CD14-positive monocyte (primary cell): ENCODE measurements at regions not wholly inside any gene's neighbourhood (a gene's known extent, or its start where the extent isn't known, plus 50 kb on each side); places are given as distances from the start of the nearest gene placed in this dataset.
"Not testable (repeated sequence)": the region's sequence is repeated elsewhere in the genome, so short reads cannot be mapped to it uniquely, and the experiment has no call there.

Experiments
- DNase-seq, 3 donors: peaks; one replicate each; pipeline ENCODE4 v3.0.0-alpha.2; 2011 to 2022
- H2AFZ ChIP-seq: 2 replicates; pipeline ENCODE4 v1.6.0; 2012; ENCODE audit warnings: mild to moderate bottlenecking, low read depth, low read length, inconsistent platforms; ENCODE audit not compliant: insufficient read depth, poor library complexity, severe bottlenecking
- H3K27ac ChIP-seq, 2 donors: 1 replicate in 1 of 2; 2 replicates in 1 of 2; pipeline ENCODE4 v1.5.1; 2012 to 2013; ENCODE audit warnings: low read length in 2 of 2, control low read depth in 1 of 2, inconsistent platforms in 1 of 2, low read depth in 1 of 2, mild to moderate bottlenecking in 1 of 2
- H3K27me3 ChIP-seq, 2 donors: one replicate each; pipeline versions ENCODE4 v1.6.0 to v1.6.1; 2011 to 2013; ENCODE audit warnings: low read length in 2 of 2; ENCODE audit not compliant: control insufficient read depth in 2 of 2, insufficient read depth in 2 of 2
- H3K36me3 ChIP-seq, 2 donors: replicated peaks in 1 of 2; 1 replicate in 1 of 2; 2 replicates in 1 of 2; pipeline versions ENCODE4 v1.5.1 to v1.6.1; 2012 to 2013; ENCODE audit warnings: low read length in 2 of 2, control low read depth in 1 of 2, inconsistent platforms in 1 of 2, mild to moderate bottlenecking in 1 of 2; ENCODE audit not compliant: insufficient read depth in 2 of 2, control insufficient read depth in 1 of 2
- H3K4me1 ChIP-seq, 2 donors: 1 replicate in 1 of 2; 2 replicates in 1 of 2; pipeline versions ENCODE4 v1.5.1 to v1.6.1; 2012 to 2013; ENCODE audit warnings: low read length in 2 of 2, control low read depth in 1 of 2, inconsistent platforms in 1 of 2, mild to moderate bottlenecking in 1 of 2, moderate library complexity in 1 of 2; ENCODE audit not compliant: insufficient read depth in 2 of 2, control insufficient read depth in 1 of 2
- H3K4me2 ChIP-seq: replicated peaks from 2 replicates; pipeline ENCODE3; 2012; ENCODE audit warnings: low read length, moderate library complexity, mild to moderate bottlenecking; ENCODE audit not compliant: poor library complexity, severe bottlenecking; ENCODE audit errors: extremely low read depth
- H3K4me3 ChIP-seq, 3 experiments: fragments of 200-600 bp in 1 of 3; sonication (generic) in 1 of 3; replicated peaks in 1 of 3; 1 replicate in 2 of 3; 2 replicates in 1 of 3; pipeline ENCODE4 v1.5.1; 2011 to 2013; ENCODE audit warnings: low read length in 3 of 3, mild to moderate bottlenecking in 3 of 3, control low read depth in 2 of 3, low read depth in 2 of 3, inconsistent platforms in 1 of 3, moderate library complexity in 1 of 3
- H3K79me2 ChIP-seq: 2 replicates; pipeline ENCODE4 v1.6.0; 2012; ENCODE audit warnings: mild to moderate bottlenecking, control low read depth, inconsistent platforms, low read length, moderate library complexity; ENCODE audit not compliant: insufficient read depth
- H3K9ac ChIP-seq: 2 replicates; pipeline ENCODE4 v1.6.0; 2017; ENCODE audit warnings: low read length, mild to moderate bottlenecking; ENCODE audit not compliant: insufficient read depth, poor library complexity, severe bottlenecking
- H3K9me3 ChIP-seq, 2 donors: replicated peaks in 1 of 2; 1 replicate in 1 of 2; 2 replicates in 1 of 2; pipeline versions ENCODE4 v1.5.1 to v1.6.1; 2012 to 2013; ENCODE audit warnings: low read length in 2 of 2, control low read depth in 1 of 2; ENCODE audit not compliant: control insufficient read depth in 1 of 2, insufficient read depth in 1 of 2
- H4K20me1 ChIP-seq: 2 replicates; pipeline ENCODE4 v1.6.0; 2012; ENCODE audit warnings: mild to moderate bottlenecking, low read length, control low read depth, moderate library complexity; ENCODE audit not compliant: insufficient read depth
- H3K27ac Mint-ChIP-seq, 7 donors: one replicate each; pipeline ENCODE4 v1.8.0; 2020; ENCODE audit warnings: mild to moderate bottlenecking in 7 of 7, mixed read lengths in 7 of 7, moderate library complexity in 6 of 7, inconsistent platforms in 2 of 7
- H3K27me3 Mint-ChIP-seq, 3 donors: one replicate each; pipeline ENCODE4 v1.8.0; 2021 to 2022; ENCODE audit warnings: low read depth in 3 of 3, mild to moderate bottlenecking in 3 of 3, mixed read lengths in 3 of 3, moderate library complexity in 3 of 3, inconsistent platforms in 1 of 3
- H3K36me3 Mint-ChIP-seq, 2 donors: one replicate each; pipeline ENCODE4 v1.8.0; 2020; ENCODE audit warnings: mixed read lengths in 2 of 2, inconsistent platforms in 1 of 2, mild to moderate bottlenecking in 1 of 2
- H3K4me1 Mint-ChIP-seq: one replicate; pipeline ENCODE4 v1.8.0; 2020; ENCODE audit warnings: mild to moderate bottlenecking, mixed read lengths
- H3K4me3 Mint-ChIP-seq, 2 donors: one replicate each; pipeline ENCODE4 v1.8.0; 2020; ENCODE audit warnings: mild to moderate bottlenecking in 2 of 2, mixed read lengths in 2 of 2, moderate library complexity in 1 of 2
- H3K9me3 Mint-ChIP-seq, 7 donors: one replicate each; pipeline ENCODE4 v1.8.0; 2020 to 2022; ENCODE audit warnings: mixed read lengths in 7 of 7, mild to moderate bottlenecking in 6 of 7, moderate library complexity in 6 of 7, inconsistent platforms in 2 of 7
- WGBS: methylation state at CpG from one replicate; pipeline ENCODE4 v1.1.5; 2013; ENCODE audit warnings: missing lambda C conversion rate; ENCODE audit not compliant: insufficient coverage; 5-methylcytosine and 5-hydroxymethylcytosine counted together
- intact Hi-C, 2 donors: fragments of 100-400 bp; cut with micrococcal nuclease; formaldehyde crosslinking; loops; one replicate each; pipeline versions ENCODE4 v1.15.0 to v1.15.1; 2023
- TF ChIP-seq, protein P1 (sequence below): fragments of 200-600 bp; IDR thresholded peaks from one replicate; pipeline ENCODE4 v1.8.0; 2022; ENCODE audit warnings: antibody characterized with exemption, mild to moderate bottlenecking

DNA sequence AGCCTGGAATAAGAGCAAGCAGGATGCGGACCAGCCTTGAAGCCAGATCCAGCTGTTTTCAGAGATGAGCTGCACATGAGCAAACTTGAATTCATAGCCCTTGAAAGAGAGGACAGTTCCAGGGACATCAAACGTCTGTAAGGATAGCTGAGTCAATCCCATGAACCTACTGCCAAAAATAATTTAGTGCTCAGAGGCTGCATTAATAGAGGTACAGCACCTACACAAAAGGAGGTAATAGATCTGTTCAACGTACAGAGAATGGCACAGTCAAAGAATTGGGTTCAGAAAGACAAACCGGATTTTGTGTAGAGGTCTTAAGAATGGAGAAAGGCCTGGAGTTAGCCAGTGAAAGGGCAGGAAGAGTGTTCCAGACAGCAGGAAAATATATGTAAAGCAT, 110.8 kb upstream of the ZC3H12A start:
- Histone ChIP-seq H3K4me1 (no peaks in the 10 kb centered on the region), H2AFZ (no peak overlapping the region), H3K27ac (no peak overlapping the region), H3K9ac (no peak overlapping the region), H3K79me2 (no peaks in the 10 kb centered on the region), H3K4me2 (no peak overlapping the region), H3K4me3 (no peak overlapping the region), H3K9me3 (no peaks in the 10 kb centered on the region), H4K20me1 (no peaks in the 10 kb centered on the region), H3K36me3 (no peaks in the 10 kb centered on the region), H3K27me3 (peaks cover 6 to 9% of the 10 kb centered on the region in 2 donors)
- TF ChIP-seq, protein P1, sequence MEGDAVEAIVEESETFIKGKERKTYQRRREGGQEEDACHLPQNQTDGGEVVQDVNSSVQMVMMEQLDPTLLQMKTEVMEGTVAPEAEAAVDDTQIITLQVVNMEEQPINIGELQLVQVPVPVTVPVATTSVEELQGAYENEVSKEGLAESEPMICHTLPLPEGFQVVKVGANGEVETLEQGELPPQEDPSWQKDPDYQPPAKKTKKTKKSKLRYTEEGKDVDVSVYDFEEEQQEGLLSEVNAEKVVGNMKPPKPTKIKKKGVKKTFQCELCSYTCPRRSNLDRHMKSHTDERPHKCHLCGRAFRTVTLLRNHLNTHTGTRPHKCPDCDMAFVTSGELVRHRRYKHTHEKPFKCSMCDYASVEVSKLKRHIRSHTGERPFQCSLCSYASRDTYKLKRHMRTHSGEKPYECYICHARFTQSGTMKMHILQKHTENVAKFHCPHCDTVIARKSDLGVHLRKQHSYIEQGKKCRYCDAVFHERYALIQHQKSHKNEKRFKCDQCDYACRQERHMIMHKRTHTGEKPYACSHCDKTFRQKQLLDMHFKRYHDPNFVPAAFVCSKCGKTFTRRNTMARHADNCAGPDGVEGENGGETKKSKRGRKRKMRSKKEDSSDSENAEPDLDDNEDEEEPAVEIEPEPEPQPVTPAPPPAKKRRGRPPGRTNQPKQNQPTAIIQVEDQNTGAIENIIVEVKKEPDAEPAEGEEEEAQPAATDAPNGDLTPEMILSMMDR, result no peak
- H3K36me3 Mint-ChIP-seq, result no peaks in the 10 kb centered on the region
- DNase-seq, result no peak
- H3K27ac Mint-ChIP-seq, result no peak overlapping the region
- no peak overlapping the region for H3K4me3 Mint-ChIP-seq
- H3K27me3 Mint-ChIP-seq, result peaks cover 10 to 29% (median 18%) of the 10 kb centered on the region in 3 donors
- no peaks in the 10 kb centered on the region for H3K4me1 Mint-ChIP-seq
- intact Hi-C loops, result no loop called here
- H3K9me3 Mint-ChIP-seq, result peaks cover 0 to 4% (median 2%) of the 10 kb centered on the region in 7 donors
- WGBS, result 70% methylated on average over 4 of the region's 4 CpGs

DNA sequence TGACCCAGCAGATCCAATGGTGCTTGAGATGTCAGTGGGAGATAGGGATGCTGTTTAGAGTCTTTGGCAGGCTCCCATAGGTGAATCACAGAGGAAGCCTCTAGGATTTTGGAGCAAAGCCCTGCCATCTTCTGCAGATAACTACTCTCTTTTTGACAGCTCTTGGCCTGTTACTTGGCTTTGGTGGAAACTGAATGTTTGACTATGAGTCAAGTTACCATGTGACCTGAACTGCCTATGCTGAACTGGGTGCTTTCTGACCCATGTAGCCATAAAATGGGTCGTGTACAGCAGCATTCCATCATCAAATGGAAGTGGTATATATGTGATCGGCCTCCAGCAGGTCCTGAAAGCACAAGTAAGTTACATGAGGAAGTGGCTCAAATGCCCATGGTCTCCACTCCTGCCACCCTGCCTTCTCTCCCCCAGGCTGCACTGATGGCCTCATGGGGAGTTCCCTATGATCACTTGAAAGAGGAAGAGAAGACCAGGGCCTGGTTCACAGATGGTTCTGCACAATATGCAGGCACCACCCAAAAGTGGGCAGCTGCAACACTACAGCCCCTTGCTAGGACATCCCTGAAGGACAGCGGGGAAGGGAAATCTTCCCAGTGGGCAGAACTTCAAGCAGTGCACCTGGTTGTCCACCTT, 105.6 kb upstream of the ZC3H12A start:
- H3K27me3 ChIP-seq, H3K36me3 Mint-ChIP-seq, H3K9ac ChIP-seq, H3K4me3 Mint-ChIP-seq, H4K20me1 ChIP-seq, H3K4me3 ChIP-seq, H3K9me3 ChIP-seq, H3K27ac ChIP-seq, H3K9me3 Mint-ChIP-seq, H3K4me1 Mint-ChIP-seq, intact Hi-C loops, H2AFZ ChIP-seq, H3K36me3 ChIP-seq, H3K4me2 ChIP-seq, H3K79me2 ChIP-seq, H3K4me1 ChIP-seq: not testable (repeated sequence)
- H3K27me3 Mint-ChIP-seq, result peaks cover 6 to 12% (median 7%) of the 10 kb centered on the region in 3 donors
- WGBS, result 70% methylated on average over 2 of the region's 3 CpGs
- peak in 1 of 3 donors; percentile 15 for DNase-seq
- peak overlapping the region in 2 of 7 donors; percentile 42 to 43 for H3K27ac Mint-ChIP-seq
